ENCODE measurements at regions not wholly inside any gene's neighbourhood (a gene's known extent, or its start where the extent isn't known, plus 50 kb on each side); places are given as distances from the start of the nearest gene placed in this dataset.

- no peaks in the 10 kb centered on the region for H4K20me1 ChIP-seq (ENCODE audit: insufficient read depth, low read length, poor library complexity, severe bottlenecking)
- H3K36me3 ChIP-seq (ENCODE audit: insufficient read depth, low read length) = no peaks in the 10 kb centered on the region
- no peaks in the 10 kb centered on the region for H3K9me2 ChIP-seq (replicated peaks; ENCODE audit: low read depth, low read length)
- no peaks in the 10 kb centered on the region for H3K79me2 ChIP-seq (ENCODE audit: insufficient read depth, low read length)
- H2AFZ ChIP-seq (ENCODE audit: low read length) = no peak overlapping the region
- TF ChIP-seq EZH2phosphoT487 (IDR thresholded peaks at IDR 0.05; ENCODE audit: borderline replicate concordance) = no peak
- TF ChIP-seq CTCF (conservative IDR thresholded peaks at IDR 0.05; ENCODE audit: low read length) = no peak
- H3K4me1 ChIP-seq (ENCODE audit: insufficient read depth, low read length, poor library complexity, severe bottlenecking) = no peaks in the 10 kb centered on the region
- H3K4me3 ChIP-seq (ENCODE audit: low read length, poor library complexity, severe bottlenecking) = no peak overlapping the region
- no peak overlapping the region for H3K4me2 ChIP-seq (ENCODE audit: low read depth, low read length, poor library complexity, severe bottlenecking)
- no peak overlapping the region for H3K9ac ChIP-seq (ENCODE audit: low read depth, low read length, poor library complexity, severe bottlenecking)
- H3K27me3 ChIP-seq (ENCODE audit: insufficient read depth, low read length, poor library complexity, severe bottlenecking) = no peaks in the 10 kb centered on the region
- no peaks in the 10 kb centered on the region for H3F3A ChIP-seq (ENCODE audit: low read depth)
- peaks cover 9% of the 10 kb centered on the region; the same call in 1 of the 2 replicates for H3K9me3 ChIP-seq (ENCODE audit: insufficient read depth, low read depth, low read length)
Observed at GRCh38 chr22:48955351-48956311, 872.0 kb downstream of the BRD1 start.

GRCh38 chr22:48954781-48955311, 872.8 kb downstream of the BRD1 start:
- no peaks in the 10 kb centered on the region for H3F3A ChIP-seq (ENCODE audit: low read depth)
- H3K9me2 ChIP-seq (replicated peaks; ENCODE audit: low read depth, low read length) = no peaks in the 10 kb centered on the region
- H3K36me3 ChIP-seq (ENCODE audit: insufficient read depth, low read length) = no peaks in the 10 kb centered on the region
- H3K79me2 ChIP-seq (ENCODE audit: insufficient read depth, low read length) = no peaks in the 10 kb centered on the region
- no peak overlapping the region for H3K9ac ChIP-seq (ENCODE audit: low read depth, low read length, poor library complexity, severe bottlenecking)
- peaks cover 15% of the 10 kb centered on the region; the same call in 1 of the 2 replicates for H3K9me3 ChIP-seq (ENCODE audit: insufficient read depth, low read depth, low read length)
- no peaks in the 10 kb centered on the region for H4K20me1 ChIP-seq (ENCODE audit: insufficient read depth, low read length, poor library complexity, severe bottlenecking)
- H2AFZ ChIP-seq (ENCODE audit: low read length) = no peak overlapping the region
- H3K4me2 ChIP-seq (ENCODE audit: low read depth, low read length, poor library complexity, severe bottlenecking) = no peak overlapping the region
- H3K4me1 ChIP-seq (ENCODE audit: insufficient read depth, low read length, poor library complexity, severe bottlenecking) = no peaks in the 10 kb centered on the region
- no peak for TF ChIP-seq EZH2phosphoT487 (IDR thresholded peaks at IDR 0.05; ENCODE audit: borderline replicate concordance)
- TF ChIP-seq CTCF (conservative IDR thresholded peaks at IDR 0.05; ENCODE audit: low read length) = no peak
- H3K27me3 ChIP-seq (ENCODE audit: insufficient read depth, low read length, poor library complexity, severe bottlenecking) = no peaks in the 10 kb centered on the region
- H3K4me3 ChIP-seq (ENCODE audit: low read length, poor library complexity, severe bottlenecking) = no peak overlapping the region

DNA sequence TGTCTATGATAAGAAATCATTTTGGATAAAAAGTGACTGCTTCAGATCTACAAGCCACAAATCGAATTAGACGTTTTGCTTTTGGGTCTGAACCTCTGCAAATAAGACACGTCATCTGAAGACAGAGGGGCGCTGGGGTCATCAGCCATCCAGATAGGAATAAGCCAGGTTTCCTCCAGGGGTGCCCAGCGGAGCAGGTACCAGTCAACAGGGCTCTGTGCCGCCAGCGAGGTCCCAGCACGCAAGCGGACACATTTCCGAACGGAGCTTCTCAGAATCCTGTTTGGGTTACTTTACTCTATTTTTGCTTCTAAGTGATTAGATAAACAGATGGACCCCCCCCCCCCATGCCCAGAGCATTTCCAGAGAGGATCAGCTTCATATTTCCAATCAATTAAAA, 873.8 kb downstream of the BRD1 start:
- no peaks in the 10 kb centered on the region for H3K79me2 ChIP-seq (ENCODE audit: insufficient read depth, low read length)
- no peak for TF ChIP-seq EZH2phosphoT487 (IDR thresholded peaks at IDR 0.05; ENCODE audit: borderline replicate concordance)
- TF ChIP-seq CTCF (conservative IDR thresholded peaks at IDR 0.05; ENCODE audit: low read length) = no peak
- H3K9me3 ChIP-seq (ENCODE audit: insufficient read depth, low read depth, low read length) = peaks cover 15% of the 10 kb centered on the region; the same call in 1 of the 2 replicates
- no peak overlapping the region for H2AFZ ChIP-seq (ENCODE audit: low read length)
- no peak overlapping the region for H3K9ac ChIP-seq (ENCODE audit: low read depth, low read length, poor library complexity, severe bottlenecking)
- no peaks in the 10 kb centered on the region for H3K36me3 ChIP-seq (ENCODE audit: insufficient read depth, low read length)
- H3F3A ChIP-seq (ENCODE audit: low read depth) = no peaks in the 10 kb centered on the region
- H3K4me1 ChIP-seq (ENCODE audit: insufficient read depth, low read length, poor library complexity, severe bottlenecking) = no peaks in the 10 kb centered on the region
- H3K27me3 ChIP-seq (ENCODE audit: insufficient read depth, low read length, poor library complexity, severe bottlenecking) = no peaks in the 10 kb centered on the region
- no peaks in the 10 kb centered on the region for H3K9me2 ChIP-seq (replicated peaks; ENCODE audit: low read depth, low read length)
- H4K20me1 ChIP-seq (ENCODE audit: insufficient read depth, low read length, poor library complexity, severe bottlenecking) = no peaks in the 10 kb centered on the region
- H3K4me3 ChIP-seq (ENCODE audit: low read length, poor library complexity, severe bottlenecking) = no peak overlapping the region
- no peak overlapping the region for H3K4me2 ChIP-seq (ENCODE audit: low read depth, low read length, poor library complexity, severe bottlenecking)
